H1 (cell line): ENCODE measurements at regions not wholly inside any gene's neighbourhood (a gene's known extent, or its start where the extent isn't known, plus 50 kb on each side); places are given as distances from the start of the nearest gene placed in this dataset.

Source experiments
- CTCF ChIA-PET: fragments of 300-600 bp; sonication (Branson Sonifier 250); formaldehyde crosslinking; loops from one replicate; lab custom pipeline; 2021; ENCODE audit not compliant: partially characterized antibody; lab: Charles Lee
- POLR2A ChIA-PET: fragments of 300-600 bp; sonication (Branson Sonifier 250); formaldehyde crosslinking; loops from one replicate; lab custom pipeline; 2021; ENCODE audit warnings: inconsistent platforms; ENCODE audit not compliant: partially characterized antibody; lab: Charles Lee
- DNase-seq, 2 experiments: peaks; one replicate each; pipeline versions ENCODE4 v3.0.0 to v3.0.0-alpha.2; 2010 to 2022; ENCODE audit warnings: low spot score in 2 of 2, low read depth in 1 of 2, mixed read lengths in 1 of 2
- FAIRE-seq: peaks from 2 replicates; lab custom pipeline; 2011; peaks lifted over from hg19 to GRCh38; lab: Jason Lieb, UNC
- H2AFZ ChIP-seq: 2 replicates; pipeline ENCODE4 v1.8.1; 2012; ENCODE audit warnings: low read length, inconsistent platforms
- H2AK5ac ChIP-seq: 2 replicates; pipeline ENCODE4 v1.6.1; 2013; ENCODE audit warnings: low read depth, low read length
- H2BK120ac ChIP-seq: replicated peaks from 2 replicates; pipeline ENCODE3; 2013; ENCODE audit warnings: low read depth, low read length, inconsistent platforms
- H2BK12ac ChIP-seq: 2 replicates; pipeline ENCODE4 v1.6.1; 2013; ENCODE audit warnings: low read depth, low read length
- H2BK15ac ChIP-seq: 2 replicates; pipeline ENCODE4 v1.6.1; 2013; ENCODE audit warnings: low read length
- H2BK20ac ChIP-seq: 2 replicates; pipeline ENCODE4 v1.6.1; 2013; ENCODE audit warnings: low read length
- H2BK5ac ChIP-seq: 2 replicates; pipeline ENCODE4 v1.6.1; 2013; ENCODE audit warnings: low read depth, low read length
- H3K14ac ChIP-seq: 2 replicates; pipeline ENCODE4 v1.6.1; 2013; ENCODE audit warnings: inconsistent platforms; ENCODE audit not compliant: insufficient read length
- H3K18ac ChIP-seq: 2 replicates; pipeline ENCODE4 v1.6.1; 2013; ENCODE audit warnings: low read length; ENCODE audit errors: extremely low read depth
- H3K23ac ChIP-seq: 2 replicates; pipeline ENCODE4 v1.6.1; 2013; ENCODE audit warnings: inconsistent platforms; ENCODE audit not compliant: insufficient read length
- H3K23me2 ChIP-seq: 2 replicates; pipeline ENCODE4 v1.6.1; 2013; ENCODE audit warnings: low read depth, low read length
- H3K27ac ChIP-seq: 2 replicates; pipeline ENCODE4 v1.6.1; 2011; ENCODE audit warnings: low read depth, low read length, inconsistent platforms
- H3K27me3 ChIP-seq, 4 experiments: replicated peaks in 1 of 4; 1 replicate in 1 of 4; 2 replicates in 3 of 4; pipeline versions ENCODE4 v1.6.1 to v1.8.1; 2011 to 2013; ENCODE audit warnings: low read length in 3 of 4, mild to moderate bottlenecking in 3 of 4, inconsistent platforms in 2 of 4, mixed read lengths in 2 of 4, moderate library complexity in 1 of 4; ENCODE audit not compliant: control insufficient read depth in 3 of 4, insufficient read depth in 3 of 4; ENCODE audit errors: extremely low read depth in 1 of 4
- H3K36me3 ChIP-seq, 4 experiments: 2 replicates each; pipeline versions ENCODE4 v1.6.1 to v1.8.1; 2011 to 2013; ENCODE audit warnings: mild to moderate bottlenecking in 4 of 4, low read length in 3 of 4, moderate library complexity in 2 of 4, control low read depth in 1 of 4, inconsistent platforms in 1 of 4; ENCODE audit not compliant: insufficient read depth in 4 of 4, control insufficient read depth in 2 of 4
- H3K4ac ChIP-seq: replicated peaks from 2 replicates; pipeline ENCODE3; 2013; ENCODE audit warnings: low read length, low read depth, mixed read lengths, inconsistent platforms; ENCODE audit not compliant: insufficient read length
- H3K4me1 ChIP-seq, 4 experiments: replicated peaks in 1 of 4; 1 replicate in 1 of 4; 2 replicates in 3 of 4; pipeline versions ENCODE4 v1.6.1 to v1.8.1; 2011 to 2013; ENCODE audit warnings: low read length in 3 of 4, inconsistent platforms in 2 of 4, mixed read lengths in 1 of 4; ENCODE audit not compliant: insufficient read depth in 4 of 4, control insufficient read depth in 3 of 4
- H3K4me2 ChIP-seq, 2 experiments: 2 replicates each; pipeline versions ENCODE4 v1.6.1 to v1.8.1; 2011 to 2013; ENCODE audit warnings: low read depth in 2 of 2, low read length in 2 of 2, control low read depth in 1 of 2, inconsistent platforms in 1 of 2, mild to moderate bottlenecking in 1 of 2; ENCODE audit not compliant: insufficient read depth in 1 of 2
- H3K4me3 ChIP-seq, 4 experiments: fragments of 200-600, 300-600 bp in 1 of 4; sonication (generic), shearing (Covaris generic), sonication (Bioruptor Twin) in 1 of 4; 2 replicates each; pipeline versions ENCODE4 v1.5.1 to v1.8.1; 2011 to 2016; ENCODE audit warnings: low read length in 4 of 4, low read depth in 3 of 4, control low read depth in 2 of 4, inconsistent platforms in 2 of 4, mild to moderate bottlenecking in 2 of 4, mixed read lengths in 1 of 4, moderate library complexity in 1 of 4; ENCODE audit not compliant: insufficient read depth in 2 of 4; ENCODE audit errors: extremely low read depth in 1 of 4
- H3K56ac ChIP-seq: replicated peaks from 2 replicates; pipeline ENCODE3; 2013; ENCODE audit warnings: low read depth, mild to moderate bottlenecking, mixed read lengths, low read length, inconsistent platforms; ENCODE audit not compliant: insufficient read length
- H3K79me1 ChIP-seq: 2 replicates; pipeline ENCODE4 v1.6.1; 2013; ENCODE audit warnings: low read depth, low read length, control low read depth
- H3K79me2 ChIP-seq, 2 experiments: 2 replicates each; pipeline versions ENCODE4 v1.6.1 to v1.8.1; 2012 to 2013; ENCODE audit warnings: low read length in 2 of 2, mild to moderate bottlenecking in 2 of 2, inconsistent platforms in 1 of 2; ENCODE audit not compliant: insufficient read depth in 2 of 2, control insufficient read depth in 1 of 2
- H3K9ac ChIP-seq, 4 experiments: replicated peaks in 1 of 4; 1 replicate in 1 of 4; 2 replicates in 3 of 4; pipeline versions ENCODE4 v1.6.1 to v1.8.1; 2011 to 2013; ENCODE audit warnings: low read depth in 3 of 4, low read length in 3 of 4, control low read depth in 2 of 4, mild to moderate bottlenecking in 2 of 4, moderate library complexity in 2 of 4, inconsistent platforms in 1 of 4; ENCODE audit errors: extremely low read depth in 1 of 4
- H3K9me3 ChIP-seq, 2 experiments: 2 replicates each; pipeline versions ENCODE4 v1.6.1 to v1.8.1; 2012 to 2013; ENCODE audit warnings: mild to moderate bottlenecking in 2 of 2, moderate library complexity in 2 of 2, control low read depth in 1 of 2, inconsistent platforms in 1 of 2, low read depth in 1 of 2, low read length in 1 of 2, mixed read lengths in 1 of 2; ENCODE audit not compliant: insufficient read depth in 2 of 2
- H4K20me1 ChIP-seq, 2 experiments: replicated peaks in 1 of 2; 2 replicates each; pipeline versions ENCODE3 to v1.8.1; 2011 to 2013; ENCODE audit warnings: inconsistent platforms in 2 of 2, low read length in 2 of 2, mild to moderate bottlenecking in 1 of 2; ENCODE audit not compliant: insufficient read depth in 2 of 2, control insufficient read depth in 1 of 2
- H4K5ac ChIP-seq: 2 replicates; pipeline ENCODE4 v1.6.1; 2013; ENCODE audit warnings: low read length, low read depth, mixed read lengths, inconsistent platforms; ENCODE audit not compliant: insufficient read length
- H4K8ac ChIP-seq: 2 replicates; pipeline ENCODE4 v1.8.0; 2013; ENCODE audit warnings: mild to moderate bottlenecking, moderate library complexity, low read length, inconsistent platforms; ENCODE audit not compliant: insufficient read depth; ENCODE audit errors: extremely low read depth
- H4K91ac ChIP-seq: replicated peaks from 2 replicates; pipeline ENCODE3; 2013; ENCODE audit warnings: low read length, mixed read lengths, inconsistent platforms; ENCODE audit not compliant: insufficient read length
- CBX8 ChIP-seq: fragments of 300-800, 300-1000 bp; sonication (generic); IDR thresholded peaks from 2 replicates; pipeline ENCODE4 v1.7.1; 2016; ENCODE audit warnings: low read depth, low read length, borderline replicate concordance
- CHD1 ChIP-seq: IDR thresholded peaks from 2 replicates; pipeline ENCODE4 v1.6.1; 2012; ENCODE audit warnings: low read depth, low read length, improper control_type of control experiment
- E2F6 ChIP-seq: IDR thresholded peaks from 2 replicates; pipeline ENCODE4 v1.6.1; 2012; ENCODE audit warnings: inconsistent platforms
- HDAC2 ChIP-seq, 2 experiments: fragments of 300-600 bp in 1 of 2; sonication (generic) in 1 of 2; IDR thresholded peaks; 2 replicates each; pipeline ENCODE4 v1.6.1; 2011 to 2012; ENCODE audit warnings: low read depth in 2 of 2, low read length in 2 of 2, mild to moderate bottlenecking in 2 of 2, moderate library complexity in 2 of 2, borderline replicate concordance in 1 of 2, inconsistent platforms in 1 of 2
- HDAC6 ChIP-seq: IDR thresholded peaks from one replicate; pipeline ENCODE4 v1.7.1; 2012; ENCODE audit warnings: low read depth, mild to moderate bottlenecking, inconsistent platforms, low read length, moderate library complexity
- KDM4A ChIP-seq: IDR thresholded peaks from one replicate; pipeline ENCODE4 v1.7.1; 2012; ENCODE audit warnings: low read depth, mild to moderate bottlenecking, moderate library complexity, low read length, inconsistent platforms; ENCODE audit not compliant: severe bottlenecking
- MAFK ChIP-seq: IDR thresholded peaks from 2 replicates; pipeline ENCODE4 v1.6.1; 2012; ENCODE audit warnings: low read depth, mild to moderate bottlenecking, improper control_type of control experiment, low read length
- SUZ12 ChIP-seq: fragments of 200-600 bp; sonication (generic); IDR thresholded peaks from 2 replicates; pipeline ENCODE4 v1.6.1; 2012; ENCODE audit warnings: mild to moderate bottlenecking, inconsistent platforms, low read length, moderate library complexity, mixed read lengths
- WGBS, 2 experiments: shearing (Covaris generic) in 1 of 2; methylation state at CpG; one replicate each; pipeline versions ENCODE4 v1.1.6 to v1.1.7; 2013 to 2015; ENCODE audit warnings: low lambda C conversion rate in 2 of 2, mixed read lengths in 2 of 2, inconsistent platforms in 1 of 2, low coverage in 1 of 2, missing lambda C conversion rate in 1 of 2; ENCODE audit not compliant: insufficient replicate concordance in 2 of 2, insufficient coverage in 1 of 2, insufficient read length in 1 of 2; ENCODE audit errors: extremely low coverage in 1 of 2, missing lambda C conversion rate in 1 of 2; 5-methylcytosine and 5-hydroxymethylcytosine counted together

- FAIRE-seq: no peak
Measured at GRCh38 chr15:61661791-61662190, 398.5 kb downstream of the VPS13C start.

More at GRCh38 chr15:61661791-61662190, 398.5 kb downstream of the VPS13C start:
- no peaks in the 10 kb centered on the region for H3K23me2 ChIP-seq
- H2AK5ac ChIP-seq: no peak overlapping the region
- H4K5ac ChIP-seq: no peak overlapping the region
- no peak overlapping the region for H2BK20ac ChIP-seq
- H3K4me2 ChIP-seq: no peak overlapping the region
- H3K23ac ChIP-seq: no peak overlapping the region
- no peak overlapping the region for H2BK120ac ChIP-seq
- H3K79me2 ChIP-seq: no peaks in the 10 kb centered on the region
- 82% methylated on average over 1 of the region's 1 CpG; no CpG with 5 or more reads in 1 of the 2 experiments for WGBS, 2 experiments
- no peaks in the 10 kb centered on the region for H3K79me1 ChIP-seq
- TF ChIP-seq HDAC2 (IDR thresholded peaks at IDR 0.05; ENCODE audit: borderline replicate concordance in 1 of 2, low read depth in 2 of 2, low read length in 2 of 2) (no peak), KDM4A (no peak), CHD1 (no peak), CBX8 (no peak), SUZ12 (no peak), E2F6 (no peak), HDAC6 (no peak), MAFK (no peak)
- H3K4me3 ChIP-seq: no peak overlapping the region
- ChIA-PET POLR2A (no interaction called here), CTCF (interaction anchor here (0.9 to 2.4 kb wide), 2 partner anchors 17 to 172 kb away, joined by 3 to 7 read pairs; no protein-coding TSS in a partner anchor)
- no peak overlapping the region for H4K91ac ChIP-seq
- H2BK15ac ChIP-seq: no peak overlapping the region
- no peaks in the 10 kb centered on the region for H3K36me3 ChIP-seq
- H3K27me3 ChIP-seq: no peaks in the 10 kb centered on the region
- 0 out of 4 replicates have a peak, but pooled peaks cover 0 to 4% of the 10 kb centered on the region in 2 experiments for H3K9me3 ChIP-seq
- no peak overlapping the region for H3K4ac ChIP-seq
- H3K4me1 ChIP-seq: peaks cover 0 to 2% (median 0%) of the 10 kb centered on the region in 4 experiments; a peak in 2 of 7 replicates
- no peak overlapping the region for H3K14ac ChIP-seq
- no peak overlapping the region for H3K9ac ChIP-seq
- H2BK5ac ChIP-seq: no peak overlapping the region
- no peaks in the 10 kb centered on the region for H4K20me1 ChIP-seq
- H3K56ac ChIP-seq: no peak overlapping the region
- H3K18ac ChIP-seq: no peak overlapping the region
- no peak overlapping the region for H3K27ac ChIP-seq
- H2BK12ac ChIP-seq: no peak overlapping the region
- H2AFZ ChIP-seq: no peak overlapping the region
- no peak for DNase-seq
- H4K8ac ChIP-seq: no peak overlapping the region
